GM21619 (cell line): ENCODE measurements at regions not wholly inside any gene's neighbourhood (a gene's known extent, or its start where the extent isn't known, plus 50 kb on each side); places are given as distances from the start of the nearest gene placed in this dataset.
A peak's percentile ranks its signal among the peaks of the same experiment; 100 is the strongest.

Experiments used
- ATAC-seq: cut with Tn5 transposase; IDR thresholded peaks from one replicate; pipeline ENCODE4 v1.9.1; 2021; ENCODE audit not compliant: unreplicated experiment

GRCh38 chr5:71993600-71993999, 113.7 kb upstream of the MAP1B start:
- no peak for ATAC-seq

- no peak for ATAC-seq
Observed at GRCh38 chr5:71996789-71997188, 110.5 kb upstream of the MAP1B start.

DNA sequence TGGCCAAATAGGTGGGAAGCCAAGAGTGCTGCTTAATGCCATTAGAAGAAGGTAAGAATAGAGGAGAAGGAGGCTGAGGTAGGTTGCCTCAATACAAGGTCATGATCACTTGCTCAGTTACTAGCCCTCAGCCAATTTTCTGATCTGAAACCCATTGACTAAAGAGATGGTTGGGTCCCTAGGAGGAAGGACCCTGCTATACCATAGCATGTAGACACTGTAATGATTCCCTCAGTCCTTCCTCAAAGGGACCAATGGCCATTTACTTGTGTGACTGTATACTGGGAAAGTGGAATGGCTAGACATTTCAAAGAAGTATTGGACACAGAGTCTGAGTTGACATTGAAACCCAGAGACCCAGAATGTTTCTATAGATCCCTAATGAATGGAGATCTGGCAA, 108.5 kb upstream of the MAP1B start:
- ATAC-seq: no peak

DNA sequence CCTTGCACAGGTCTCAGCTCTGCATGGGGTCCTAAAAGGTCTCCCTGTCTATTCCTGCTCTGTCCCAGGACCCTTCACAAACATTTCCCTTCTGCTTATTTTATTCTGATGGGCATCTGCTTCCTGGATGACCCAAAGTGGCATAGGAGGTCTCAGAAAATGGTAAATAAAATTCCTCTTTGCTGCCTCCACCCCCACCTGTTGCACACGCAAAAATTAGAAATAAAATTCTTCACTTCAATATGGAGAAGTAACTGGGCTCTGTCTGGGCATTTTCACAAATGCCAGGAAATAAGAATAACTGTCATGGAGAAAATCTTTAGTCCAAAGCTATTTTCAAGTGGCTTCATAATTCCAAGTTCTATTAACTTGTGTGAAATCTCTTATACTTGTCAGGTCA, 106.6 kb upstream of the MAP1B start:
- ATAC-seq: no peak

DNA sequence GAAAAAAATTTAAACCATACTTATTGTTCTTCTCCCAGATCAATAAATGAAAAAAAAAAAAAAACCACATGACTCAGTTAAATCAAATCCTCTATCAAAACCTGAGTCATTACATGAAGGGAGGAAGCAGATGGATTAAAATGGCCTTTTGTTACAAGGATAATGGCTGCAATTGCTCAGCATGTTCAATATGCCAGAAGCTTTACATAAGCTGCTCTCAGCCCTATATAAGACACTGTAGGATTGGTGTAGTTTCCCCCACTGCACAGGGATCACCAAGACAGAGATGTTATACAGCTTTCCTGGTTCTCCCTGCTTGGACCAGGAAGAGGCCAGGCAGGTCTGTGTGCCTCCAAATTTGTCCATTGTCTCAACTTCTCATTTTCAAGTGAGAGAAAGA, 101.6 kb upstream of the MAP1B start:
- no peak for ATAC-seq

- ATAC-seq: no peak
Observed at GRCh38 chr5:72006361-72006760, 100.9 kb upstream of the MAP1B start.

GRCh38 chr5:72007336-72008111, 99.8 kb upstream of the MAP1B start:
- ATAC-seq: no peak

GRCh38 chr5:72009280-72009679, 98.0 kb upstream of the MAP1B start:
- no peak for ATAC-seq

GRCh38 chr5:72010430-72010829, 96.8 kb upstream of the MAP1B start:
- no peak for ATAC-seq

DNA sequence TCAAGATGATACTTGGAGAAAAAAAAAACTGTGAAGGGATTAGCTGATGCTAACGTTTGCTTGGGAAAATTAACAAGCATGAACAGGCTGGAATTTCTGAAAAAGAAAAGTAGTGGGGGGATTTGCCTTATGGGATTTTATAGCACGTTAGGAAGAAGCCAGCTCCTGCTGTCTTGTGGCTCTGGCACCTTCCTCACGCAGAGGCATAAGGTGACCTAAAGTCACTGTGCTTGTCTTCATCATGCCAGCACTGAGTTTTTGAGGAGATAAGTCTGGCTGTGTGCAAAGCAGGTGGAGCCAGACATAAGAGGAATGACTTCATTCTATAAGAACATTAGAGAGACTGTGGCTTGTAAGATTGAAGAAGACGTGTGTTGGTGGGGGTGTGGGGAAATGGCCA, 94.4 kb upstream of the MAP1B start:
- ATAC-seq: no peak

DNA sequence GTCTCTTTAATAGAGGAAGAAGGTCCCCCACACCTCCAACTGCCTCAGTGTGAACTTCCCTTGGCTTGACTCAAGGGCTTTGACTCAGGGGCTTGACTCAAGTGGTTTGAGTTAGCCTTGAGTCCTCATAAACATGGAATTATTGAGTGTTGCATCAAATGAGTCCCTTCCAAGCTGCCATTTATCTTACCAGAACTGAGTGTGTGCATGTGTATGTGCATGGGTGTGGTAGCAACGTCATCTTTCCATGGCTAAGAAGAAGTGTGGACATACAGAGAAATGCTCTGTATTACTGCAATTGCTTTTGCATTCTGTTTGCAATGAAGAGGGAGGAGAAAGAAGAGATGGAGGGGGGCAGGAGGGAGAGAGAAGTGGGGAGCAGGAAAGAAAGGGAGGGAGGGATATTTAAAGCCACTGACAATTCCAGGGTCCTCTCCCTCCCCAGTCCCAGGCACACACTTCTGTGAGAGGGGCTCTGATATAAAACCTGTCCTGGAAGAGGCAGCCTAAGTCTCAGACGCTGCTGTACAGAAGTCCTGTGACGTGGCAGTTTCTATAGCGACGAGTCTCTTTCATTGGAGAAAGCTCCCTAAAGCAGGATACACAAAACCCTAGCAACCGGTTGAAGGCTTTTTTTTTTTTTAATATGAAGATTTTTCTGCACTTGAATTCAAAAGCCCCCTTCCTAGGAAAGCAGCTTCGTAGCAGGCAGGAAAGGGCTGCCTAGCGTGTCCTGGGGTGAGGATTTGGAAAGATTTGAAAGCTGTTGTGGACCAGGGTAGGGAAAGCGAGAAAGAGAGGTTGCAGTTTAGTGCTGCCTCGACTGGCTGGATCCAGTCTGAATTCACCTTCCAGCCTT, 93.3 kb upstream of the MAP1B start:
- ATAC-seq: no peak

- no peak for ATAC-seq
Observed at GRCh38 chr5:72015103-72015548, 92.1 kb upstream of the MAP1B start.

DNA sequence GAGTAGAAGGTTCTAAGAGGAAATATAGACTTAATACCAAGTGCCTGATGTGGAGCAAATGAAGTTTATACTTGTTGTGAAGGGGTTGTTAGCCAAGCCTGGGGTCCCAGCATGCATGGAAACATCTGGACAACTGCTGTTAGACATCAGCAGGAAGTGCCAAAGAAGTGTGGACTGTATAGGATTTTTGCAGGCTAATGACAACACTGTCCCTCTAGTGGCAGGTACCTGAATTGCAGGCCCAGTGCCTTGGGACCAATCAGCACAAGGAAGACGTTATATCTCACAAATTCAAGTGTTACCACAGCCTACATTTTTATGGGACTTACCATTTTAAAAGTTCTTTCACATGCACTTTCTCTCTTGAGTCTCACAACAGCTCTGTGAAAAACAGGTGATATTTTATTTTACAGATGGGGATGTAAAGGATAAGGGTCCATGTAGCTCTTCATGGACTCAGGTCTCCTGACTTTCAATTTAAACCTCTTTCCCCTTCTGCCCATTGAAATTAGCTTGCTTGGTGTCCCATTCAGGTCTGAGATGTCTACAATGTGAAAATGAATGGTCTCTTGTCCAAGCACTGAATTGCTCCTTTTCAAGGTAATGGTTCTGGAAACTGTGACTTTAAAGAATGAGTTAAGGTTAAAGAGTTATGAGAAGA, 89.0 kb upstream of the MAP1B start:
- ATAC-seq: peak; percentile 66

- no peak for ATAC-seq
Observed at GRCh38 chr5:72020161-72020983, 86.9 kb upstream of the MAP1B start.

- ATAC-seq: no peak
Observed at GRCh38 chr5:72021651-72022357, 85.5 kb upstream of the MAP1B start.

DNA sequence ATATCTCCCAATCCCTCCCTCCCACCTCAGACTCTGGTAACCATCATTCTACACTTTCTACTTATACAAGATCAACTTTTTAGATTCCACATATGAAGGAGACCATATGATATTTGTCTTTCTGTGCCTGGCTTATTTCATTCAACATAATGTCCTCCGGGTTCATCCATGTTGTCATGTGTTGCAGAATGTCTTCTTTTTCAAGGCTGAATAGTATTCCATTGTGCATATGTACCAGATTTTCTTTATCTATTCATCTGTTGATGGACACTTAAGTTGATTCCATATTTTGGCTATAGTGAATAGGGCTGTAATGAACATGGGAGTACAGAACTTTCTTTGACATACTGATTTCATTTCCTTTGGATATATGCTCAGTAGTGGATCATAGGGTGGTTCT, 78.9 kb upstream of the MAP1B start:
- no peak for ATAC-seq

- ATAC-seq: no peak
Observed at GRCh38 chr5:72030237-72030636, 77.0 kb upstream of the MAP1B start.

- ATAC-seq: no peak
Observed at GRCh38 chr5:72032788-72033187, 74.5 kb upstream of the MAP1B start.

- ATAC-seq: no peak
Observed at GRCh38 chr5:72034770-72035169, 72.5 kb upstream of the MAP1B start.

GRCh38 chr5:72035831-72036230, 71.4 kb upstream of the MAP1B start:
- no peak for ATAC-seq
